ENCODE measurements at regions not wholly inside any gene's neighbourhood (a gene's known extent, or its start where the extent isn't known, plus 50 kb on each side); places are given as distances from the start of the nearest gene placed in this dataset.

DNA sequence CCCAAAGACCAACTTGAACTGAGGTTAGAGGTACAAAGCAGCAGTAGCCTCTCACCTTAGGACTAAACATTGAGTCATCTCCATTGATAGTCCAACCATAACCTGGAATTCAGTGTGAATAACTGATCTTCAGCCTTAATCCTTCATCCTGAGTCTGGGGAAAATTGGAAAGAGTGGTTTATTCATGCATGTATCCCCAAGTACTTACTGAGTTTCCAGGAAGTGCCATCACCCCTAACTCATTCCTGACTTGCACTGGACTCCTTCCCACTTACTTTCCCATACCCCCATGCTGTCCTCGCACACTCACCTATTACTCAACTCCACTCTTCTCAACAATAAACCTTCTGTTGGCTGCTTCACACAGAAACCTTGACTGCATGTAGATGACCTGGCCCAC lies 161.4 kb upstream of the ZNF462 start:
- Mint-ChIP-seq H3K27me3 (ENCODE audit: low read depth) (no peaks in the 10 kb centered on the region), H3K9me3 (peaks cover 13% of the 10 kb centered on the region), H3K4me3 (no peak overlapping the region), H3K4me1 (ENCODE audit: low read depth) (no peaks in the 10 kb centered on the region), H3K36me3 (ENCODE audit: insufficient read depth) (no peaks in the 10 kb centered on the region)
- ATAC-seq (no peak), DNase-seq (no peak)

DNA sequence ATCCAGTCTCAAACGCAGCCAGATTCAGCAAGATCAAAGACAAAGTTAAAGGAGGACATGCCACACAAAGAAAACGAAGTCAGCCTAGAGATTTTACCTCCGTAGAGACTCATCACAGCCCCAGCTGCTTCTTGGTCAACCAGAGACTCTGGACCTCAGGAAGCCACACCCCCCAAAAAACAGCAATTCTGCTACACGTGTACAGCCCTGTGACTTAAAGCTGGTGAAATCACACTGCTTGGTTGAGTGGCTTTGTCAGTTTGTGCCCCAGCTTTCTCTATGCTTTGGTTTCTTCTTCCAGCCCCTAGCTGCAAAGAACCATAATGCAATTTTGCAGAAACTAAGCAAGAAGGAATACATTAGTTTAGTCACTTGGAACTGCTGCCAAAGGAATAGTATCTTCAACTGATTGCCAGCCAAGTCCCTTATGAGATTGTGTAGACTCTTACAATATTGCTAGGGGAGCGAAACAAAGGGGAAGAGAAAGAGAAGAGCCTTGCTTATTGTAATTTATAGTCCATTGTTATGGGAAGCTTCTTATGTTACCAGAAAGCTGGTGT lies 158.8 kb upstream of the ZNF462 start:
- Mint-ChIP-seq H3K36me3 (ENCODE audit: insufficient read depth) (no peaks in the 10 kb centered on the region), H3K4me1 (ENCODE audit: low read depth) (no peaks in the 10 kb centered on the region), H3K27me3 (ENCODE audit: low read depth) (no peaks in the 10 kb centered on the region), H3K4me3 (no peak overlapping the region), H3K9me3 (peaks cover 6% of the 10 kb centered on the region)
- DNase-seq: no peak
- ATAC-seq: no peak

DNA sequence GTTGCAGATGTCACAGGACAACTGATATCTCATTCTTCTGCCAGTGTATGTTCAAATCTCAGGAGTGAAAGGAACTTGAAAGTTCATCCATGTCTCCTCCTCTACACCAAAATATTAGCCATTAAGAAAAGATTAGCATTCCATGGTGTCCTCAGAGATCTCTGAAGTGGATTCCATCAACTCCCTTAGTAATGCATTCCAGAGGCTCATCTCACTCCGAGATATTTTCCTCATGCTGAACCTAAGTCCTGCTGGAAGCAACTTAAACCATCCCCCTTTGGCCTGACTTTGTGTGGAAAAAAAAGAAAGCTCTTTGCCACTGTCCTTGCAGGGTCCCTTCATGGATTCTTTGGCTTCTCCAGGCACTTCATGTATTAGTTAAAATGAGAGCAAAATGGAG lies 155.7 kb upstream of the ZNF462 start:
- Mint-ChIP-seq H3K9me3 (peaks cover 6% of the 10 kb centered on the region), H3K4me1 (ENCODE audit: low read depth) (no peaks in the 10 kb centered on the region), H3K36me3 (ENCODE audit: insufficient read depth) (no peaks in the 10 kb centered on the region), H3K4me3 (no peak overlapping the region), H3K27me3 (ENCODE audit: low read depth) (no peaks in the 10 kb centered on the region)
- DNase-seq (no peak), ATAC-seq (no peak)

DNA sequence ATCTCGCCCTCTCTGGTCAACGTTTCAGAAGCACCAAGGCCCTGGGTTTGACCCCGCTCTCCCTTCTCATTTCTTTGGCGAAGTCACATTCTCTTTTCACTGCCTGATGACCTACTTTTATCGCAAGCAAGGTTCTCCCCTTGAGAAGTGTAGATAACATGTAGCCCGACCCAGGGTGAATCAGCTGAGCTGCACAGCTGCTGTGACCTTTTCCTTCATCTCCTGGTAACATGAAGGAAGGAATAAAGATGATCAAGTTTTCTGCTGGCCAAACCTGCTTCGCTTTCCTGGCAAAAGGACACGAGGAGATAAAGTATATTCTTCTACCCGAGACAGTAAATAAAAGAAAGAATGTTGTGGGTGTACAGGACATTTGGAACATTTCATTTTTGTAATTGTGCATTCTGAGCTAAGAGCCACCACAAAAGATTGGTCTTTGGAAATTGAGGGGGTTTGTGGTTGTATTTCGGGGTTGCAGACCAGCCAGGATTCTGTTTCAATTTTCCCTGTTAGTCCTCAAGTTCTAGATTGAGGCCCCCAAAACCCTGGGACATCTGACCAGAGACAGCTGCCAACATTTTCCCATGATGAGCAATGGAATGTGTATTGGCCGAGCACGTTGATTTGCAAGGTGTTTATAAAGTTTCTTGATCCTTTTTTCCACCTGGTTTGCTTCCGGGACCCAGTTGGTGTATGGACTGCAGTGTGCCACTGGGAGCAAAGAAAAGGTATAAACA lies 155.1 kb upstream of the ZNF462 start:
- no peaks in the 10 kb centered on the region for H3K36me3 Mint-ChIP-seq (ENCODE audit: insufficient read depth)
- no peak overlapping the region for H3K4me3 Mint-ChIP-seq
- H3K9me3 Mint-ChIP-seq: peaks cover 6% of the 10 kb centered on the region
- no peak for ATAC-seq
- H3K27me3 Mint-ChIP-seq (ENCODE audit: low read depth): no peaks in the 10 kb centered on the region
- no peak for DNase-seq
- H3K4me1 Mint-ChIP-seq (ENCODE audit: low read depth): no peaks in the 10 kb centered on the region

DNA sequence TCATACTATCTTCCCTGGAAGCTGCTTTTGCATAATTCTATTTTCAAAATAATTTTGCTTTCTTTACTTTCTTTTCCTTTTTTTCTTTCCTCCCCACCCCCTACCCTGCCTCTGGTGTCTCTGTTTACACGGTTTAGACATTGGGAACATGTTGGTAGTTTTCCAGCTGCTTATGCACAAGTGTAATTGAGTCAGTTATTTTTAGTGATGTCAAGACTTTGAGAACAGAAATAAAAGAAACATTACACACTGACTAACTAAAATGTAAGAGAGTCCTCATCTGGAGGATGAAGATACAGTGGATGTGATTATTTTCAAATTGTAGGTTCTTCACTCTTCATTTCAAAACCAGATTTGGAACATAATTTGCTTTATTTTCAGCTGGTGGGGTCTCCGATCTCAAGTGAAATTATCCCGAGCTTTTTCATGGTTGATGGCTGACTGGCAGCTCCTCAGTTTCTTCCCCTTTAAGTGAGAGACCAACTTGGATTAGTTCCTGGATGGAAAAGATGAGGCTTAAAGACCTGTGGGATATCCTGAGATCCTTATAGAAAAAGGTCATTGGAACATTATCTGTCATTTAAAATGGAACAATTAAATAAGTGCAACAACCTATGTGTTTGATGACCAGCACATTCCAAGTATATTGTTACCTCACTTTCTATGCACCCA lies 154.4 kb upstream of the ZNF462 start:
- Mint-ChIP-seq H3K4me1 (ENCODE audit: low read depth) (no peaks in the 10 kb centered on the region), H3K9me3 (peaks cover 11% of the 10 kb centered on the region), H3K4me3 (no peak overlapping the region), H3K36me3 (ENCODE audit: insufficient read depth) (no peaks in the 10 kb centered on the region), H3K27me3 (ENCODE audit: low read depth) (no peaks in the 10 kb centered on the region)
- ATAC-seq (no peak), DNase-seq (no peak)

DNA sequence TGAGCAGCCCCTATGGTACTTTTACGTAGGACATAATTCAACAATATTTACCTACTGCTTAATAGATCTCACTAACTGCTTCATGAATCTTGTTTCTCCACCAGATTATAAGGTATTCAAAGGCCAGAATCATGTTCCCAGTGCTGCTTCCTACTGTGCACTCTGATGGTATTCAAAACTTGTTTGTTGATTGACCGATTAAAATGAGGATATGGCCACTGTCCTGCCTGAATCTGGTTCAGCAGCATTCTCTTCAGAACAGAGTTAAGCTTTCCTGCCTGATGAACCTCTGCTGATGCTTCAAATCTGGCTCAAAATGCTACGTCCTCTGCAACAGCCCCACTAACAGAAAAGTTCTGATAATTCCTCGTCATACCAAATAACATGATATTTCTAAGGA lies 150.7 kb upstream of the ZNF462 start:
- DNase-seq: no peak
- ATAC-seq: no peak
- Mint-ChIP-seq H3K9me3 (peaks cover 5% of the 10 kb centered on the region), H3K36me3 (ENCODE audit: insufficient read depth) (no peaks in the 10 kb centered on the region), H3K4me1 (ENCODE audit: low read depth) (no peaks in the 10 kb centered on the region), H3K27me3 (ENCODE audit: low read depth) (no peaks in the 10 kb centered on the region), H3K4me3 (no peak overlapping the region)

DNA sequence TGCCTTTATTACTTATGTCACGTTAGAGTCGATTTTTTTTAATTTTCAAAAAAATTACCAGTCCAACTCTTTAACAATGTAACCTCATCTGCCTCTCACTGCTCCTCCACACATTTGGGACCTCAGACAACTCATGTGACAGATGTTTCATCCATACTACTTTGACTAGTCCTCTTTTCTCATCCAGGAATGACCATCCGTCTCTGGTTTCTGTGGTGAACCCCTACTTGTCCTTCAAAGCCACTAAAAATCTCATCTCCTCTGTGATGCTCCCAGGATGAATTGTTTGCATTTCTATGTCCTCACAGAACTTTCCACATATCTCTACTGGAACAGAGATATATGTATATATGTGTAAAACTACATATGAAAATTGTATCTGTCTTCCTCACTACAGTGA lies 149.8 kb upstream of the ZNF462 start:
- no peak for DNase-seq
- Mint-ChIP-seq H3K4me1 (ENCODE audit: low read depth) (no peaks in the 10 kb centered on the region), H3K36me3 (ENCODE audit: insufficient read depth) (no peaks in the 10 kb centered on the region), H3K27me3 (ENCODE audit: low read depth) (no peaks in the 10 kb centered on the region), H3K4me3 (no peak overlapping the region), H3K9me3 (peaks cover 5% of the 10 kb centered on the region)
- ATAC-seq: no peak

DNA sequence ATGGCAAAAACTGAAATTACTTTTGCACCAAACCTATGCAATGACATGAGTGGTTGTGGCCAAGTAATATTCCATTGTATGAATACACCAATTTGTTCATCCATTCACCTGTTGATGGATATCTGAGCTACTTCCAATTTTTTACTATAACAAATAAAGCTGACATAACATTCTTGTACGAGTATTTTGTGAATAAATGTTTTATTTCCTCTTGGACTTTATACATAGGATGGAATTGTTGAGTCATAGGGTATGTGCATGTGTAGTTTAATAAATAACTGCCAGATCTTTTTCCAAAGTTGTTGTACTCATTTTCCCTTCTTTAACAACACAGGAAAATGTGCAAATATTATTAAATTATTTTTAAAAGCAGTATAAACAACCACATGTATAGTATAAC lies 146.1 kb upstream of the ZNF462 start:
- H3K4me3 Mint-ChIP-seq: no peak overlapping the region
- H3K36me3 Mint-ChIP-seq (ENCODE audit: insufficient read depth): no peaks in the 10 kb centered on the region
- ATAC-seq: no peak
- H3K27me3 Mint-ChIP-seq (ENCODE audit: low read depth): no peaks in the 10 kb centered on the region
- no peaks in the 10 kb centered on the region for H3K4me1 Mint-ChIP-seq (ENCODE audit: low read depth)
- peaks cover 5% of the 10 kb centered on the region for H3K9me3 Mint-ChIP-seq
- DNase-seq: no peak

DNA sequence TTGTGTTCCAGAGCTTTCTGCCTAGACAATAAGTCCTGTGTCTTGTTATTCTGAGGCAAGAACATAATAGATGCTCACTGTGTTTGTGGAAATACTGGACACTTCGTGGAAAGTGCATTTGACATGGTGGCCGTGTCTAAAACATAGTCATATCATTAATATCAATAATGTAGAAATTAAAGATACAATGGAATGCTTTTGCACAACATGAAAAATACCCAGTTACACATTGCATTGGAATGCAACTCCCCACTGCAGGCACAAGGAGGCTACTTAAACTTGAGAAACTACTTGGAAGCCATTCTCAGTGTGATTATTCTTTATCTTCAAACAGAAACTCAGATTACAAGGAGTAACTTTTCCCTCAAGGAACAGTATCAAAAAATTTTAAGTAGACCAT lies 145.3 kb upstream of the ZNF462 start:
- no peaks in the 10 kb centered on the region for H3K36me3 Mint-ChIP-seq (ENCODE audit: insufficient read depth)
- H3K9me3 Mint-ChIP-seq: peaks cover 5% of the 10 kb centered on the region
- H3K4me1 Mint-ChIP-seq (ENCODE audit: low read depth): no peaks in the 10 kb centered on the region
- no peaks in the 10 kb centered on the region for H3K27me3 Mint-ChIP-seq (ENCODE audit: low read depth)
- ATAC-seq: no peak
- H3K4me3 Mint-ChIP-seq: no peak overlapping the region
- no peak for DNase-seq

DNA sequence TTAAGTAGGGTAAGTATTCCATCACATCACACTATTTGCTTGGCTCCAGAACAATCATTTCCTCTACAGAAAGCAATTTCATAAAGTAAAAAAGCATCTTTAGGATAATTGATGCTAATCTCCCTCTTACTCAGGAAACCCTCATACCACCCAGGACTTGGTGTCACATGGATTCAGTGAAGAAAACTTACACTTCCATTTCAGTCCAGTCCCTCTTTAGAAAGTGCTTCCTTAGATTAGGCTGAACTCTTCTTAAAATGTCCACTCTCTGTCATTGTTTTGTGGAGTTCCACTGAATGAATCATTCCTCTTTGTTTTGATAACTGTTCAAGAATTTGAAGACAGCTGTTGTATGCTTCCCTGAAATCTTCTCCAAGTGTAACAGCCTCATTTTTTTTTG lies 144.0 kb upstream of the ZNF462 start:
- H3K4me1 Mint-ChIP-seq (ENCODE audit: low read depth): no peaks in the 10 kb centered on the region
- no peaks in the 10 kb centered on the region for H3K27me3 Mint-ChIP-seq (ENCODE audit: low read depth)
- ATAC-seq: no peak
- no peak for DNase-seq
- H3K36me3 Mint-ChIP-seq (ENCODE audit: insufficient read depth): no peaks in the 10 kb centered on the region
- no peak overlapping the region for H3K4me3 Mint-ChIP-seq
- no peaks in the 10 kb centered on the region for H3K9me3 Mint-ChIP-seq

DNA sequence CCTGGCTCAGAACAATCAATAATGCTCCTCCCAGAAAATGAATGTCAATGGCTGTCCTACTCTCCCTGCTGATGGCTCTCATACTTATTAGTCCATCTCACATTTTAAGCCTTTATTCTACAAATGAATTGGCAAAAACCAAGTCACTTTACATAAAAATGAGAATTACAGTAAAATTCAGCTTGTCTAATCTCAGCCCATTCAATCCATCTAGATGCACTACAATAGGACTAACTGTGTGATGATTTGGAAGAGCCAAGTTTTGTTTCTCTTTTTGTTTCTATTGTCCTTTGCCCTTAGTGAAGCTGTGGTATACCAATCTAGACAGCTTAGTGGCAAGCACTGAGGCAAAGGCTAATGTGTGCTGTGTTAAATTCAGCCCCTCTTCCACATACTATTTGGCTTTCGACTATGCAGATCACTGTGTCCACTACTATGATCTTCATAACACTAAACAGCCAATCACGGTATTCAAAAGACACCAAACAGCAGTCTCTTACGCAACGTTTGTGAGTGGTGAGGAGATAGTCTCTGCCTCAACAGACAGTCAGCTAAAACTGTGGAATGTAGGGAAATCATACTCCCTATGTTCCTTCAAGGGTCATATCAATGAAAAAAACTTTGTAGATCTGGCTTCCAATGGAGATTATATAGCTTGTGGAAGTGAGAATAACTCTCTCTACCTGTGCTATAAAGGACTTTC lies 140.8 kb upstream of the ZNF462 start:
- no peaks in the 10 kb centered on the region for H3K4me1 Mint-ChIP-seq (ENCODE audit: low read depth)
- no peaks in the 10 kb centered on the region for H3K27me3 Mint-ChIP-seq (ENCODE audit: low read depth)
- ATAC-seq: no peak

DNA sequence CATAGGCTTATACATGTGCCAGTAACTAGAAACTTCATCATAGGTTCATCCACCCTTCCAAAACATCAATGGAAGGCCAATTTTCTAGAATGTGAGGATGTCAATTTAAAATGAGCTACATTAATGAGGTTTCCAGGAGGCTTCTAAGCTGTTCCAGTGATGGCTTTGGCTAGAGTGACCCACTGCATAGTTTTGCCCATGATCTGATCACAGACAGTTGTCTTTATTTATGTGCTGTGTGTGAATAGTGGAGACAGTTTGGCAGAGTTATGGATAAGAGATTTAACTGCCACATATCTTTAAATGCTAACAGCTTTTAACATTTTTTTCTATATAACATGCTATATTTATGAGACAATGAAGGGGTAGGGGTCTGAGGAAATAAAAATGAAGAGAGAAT lies 139.0 kb upstream of the ZNF462 start:
- DNase-seq (no peak), ATAC-seq (no peak)
- H3K4me3 Mint-ChIP-seq: no peak overlapping the region
- no peaks in the 10 kb centered on the region for H3K27me3 Mint-ChIP-seq (ENCODE audit: low read depth)
- no peaks in the 10 kb centered on the region for H3K36me3 Mint-ChIP-seq (ENCODE audit: insufficient read depth)
- H3K9me3 Mint-ChIP-seq: peaks cover 5% of the 10 kb centered on the region
- H3K4me1 Mint-ChIP-seq (ENCODE audit: low read depth): no peaks in the 10 kb centered on the region

More for the DNA sequence above, 140.8 kb upstream of the ZNF462 start:
- Mint-ChIP-seq H3K9me3 (peaks cover 5% of the 10 kb centered on the region), H3K36me3 (ENCODE audit: insufficient read depth) (no peaks in the 10 kb centered on the region), H3K4me3 (no peak overlapping the region)
- DNase-seq: no peak

DNA sequence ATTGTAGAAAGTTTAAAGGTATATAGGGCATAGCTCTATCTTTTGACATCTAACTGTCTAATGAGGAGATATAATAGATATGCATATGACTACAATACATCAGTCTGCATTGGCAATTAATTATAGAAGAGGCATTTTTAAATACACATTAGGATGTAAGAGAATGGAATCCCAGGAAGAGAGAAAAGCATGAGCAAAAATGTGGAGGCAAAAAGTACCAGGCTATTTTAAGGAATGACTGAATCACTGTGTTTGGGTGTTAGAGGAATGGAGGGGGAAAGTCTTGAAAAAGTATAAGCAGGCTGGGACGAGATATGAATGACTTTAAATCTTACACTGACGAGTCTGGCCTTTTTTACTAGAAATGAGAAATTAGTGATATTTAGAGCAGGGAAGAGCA lies 138.4 kb upstream of the ZNF462 start:
- ATAC-seq (no peak), DNase-seq (no peak)
- H3K4me3 Mint-ChIP-seq: no peak overlapping the region
- no peaks in the 10 kb centered on the region for H3K4me1 Mint-ChIP-seq (ENCODE audit: low read depth)
- peaks cover 5% of the 10 kb centered on the region for H3K9me3 Mint-ChIP-seq
- H3K27me3 Mint-ChIP-seq (ENCODE audit: low read depth): no peaks in the 10 kb centered on the region
- no peaks in the 10 kb centered on the region for H3K36me3 Mint-ChIP-seq (ENCODE audit: insufficient read depth)

DNA sequence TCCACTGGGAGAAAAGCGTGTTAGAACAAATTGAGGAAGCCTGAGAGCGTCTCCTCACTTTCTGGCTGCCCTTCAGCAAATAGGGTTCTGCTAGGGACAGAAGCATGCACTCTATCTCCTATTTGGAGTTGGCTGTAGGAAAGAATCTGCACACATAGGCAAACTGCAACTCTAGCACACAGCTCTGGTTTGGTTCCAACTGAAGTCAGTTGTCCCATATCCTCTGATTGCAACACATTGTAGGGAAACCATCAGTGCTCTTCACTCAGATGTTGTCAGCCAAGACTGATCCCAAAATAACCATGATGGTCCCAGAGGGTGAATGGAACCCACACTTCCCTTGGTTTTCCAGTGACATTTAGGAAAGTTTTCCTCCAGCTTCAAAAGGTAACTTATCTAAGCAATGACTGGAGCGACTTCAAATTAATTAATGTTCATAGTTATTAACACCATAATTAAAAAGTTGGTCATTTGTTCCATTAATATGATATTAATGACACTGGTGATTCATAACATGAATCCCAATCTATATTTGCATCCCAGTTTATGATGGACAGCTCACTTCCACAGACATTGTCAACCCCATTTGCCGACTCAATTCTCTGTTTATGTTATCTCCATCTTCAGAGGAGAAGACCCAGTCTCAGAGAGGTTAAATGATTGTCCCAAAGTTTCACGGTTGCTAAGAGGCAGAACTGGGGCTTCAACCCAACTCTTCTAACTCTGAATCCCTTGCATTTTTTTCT lies 136.7 kb upstream of the ZNF462 start:
- Mint-ChIP-seq H3K36me3 (ENCODE audit: insufficient read depth) (no peaks in the 10 kb centered on the region), H3K4me3 (no peak overlapping the region), H3K9me3 (peaks cover 5% of the 10 kb centered on the region), H3K27me3 (ENCODE audit: low read depth) (no peaks in the 10 kb centered on the region), H3K4me1 (ENCODE audit: low read depth) (no peaks in the 10 kb centered on the region)
- ATAC-seq: no peak
- DNase-seq: no peak
